HG03521 (cell line): ENCODE measurements at regions not wholly inside any gene's neighbourhood (a gene's known extent, or its start where the extent isn't known, plus 50 kb on each side); places are given as distances from the start of the nearest gene placed in this dataset.

Source experiments
- ATAC-seq: cut with Tn5 transposase; IDR thresholded peaks from one replicate; pipeline ENCODE4 v1.9.1; 2021; ENCODE audit warnings: mild to moderate bottlenecking, moderate library complexity; ENCODE audit not compliant: unreplicated experiment

DNA sequence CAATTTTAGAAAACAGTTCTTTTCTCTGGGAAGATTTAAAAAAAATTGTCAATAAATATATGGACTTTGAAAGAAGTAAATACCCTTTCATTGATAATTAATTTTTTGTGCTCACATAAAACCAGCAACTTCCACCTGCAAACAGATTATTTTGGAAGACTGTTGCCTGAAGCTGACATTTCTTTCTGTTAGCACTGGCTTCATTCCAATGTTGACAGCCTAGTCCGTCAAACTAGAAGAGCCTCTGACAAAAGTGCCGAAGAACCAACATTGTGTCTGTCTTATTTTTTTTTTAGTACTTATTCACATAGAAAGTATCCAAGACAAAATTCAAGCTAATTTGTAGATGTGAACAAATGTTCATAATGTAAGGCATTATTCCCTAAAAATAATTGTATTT lies 108.6 kb upstream of the TMEM161B start:
- no peak for ATAC-seq

DNA sequence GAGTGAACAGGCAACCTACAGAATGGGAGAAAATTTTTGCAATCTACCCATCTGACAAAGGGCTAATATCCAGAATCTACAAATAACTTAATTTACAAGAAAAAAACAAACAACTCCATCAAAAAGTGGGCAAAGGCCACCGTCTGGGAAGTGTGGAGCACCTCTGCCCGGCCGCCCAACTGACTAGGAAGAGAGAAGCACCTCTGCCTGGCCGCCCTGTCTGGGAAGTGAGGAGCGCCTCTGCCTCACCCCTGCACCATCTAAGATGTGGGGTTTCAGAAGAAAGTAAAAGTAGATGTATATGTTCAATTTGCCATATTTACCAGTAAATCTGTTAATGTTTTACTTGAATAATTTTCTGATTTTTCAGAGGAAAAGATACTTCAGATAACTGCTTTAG lies 108.1 kb upstream of the TMEM161B start:
- ATAC-seq, result no peak

DNA sequence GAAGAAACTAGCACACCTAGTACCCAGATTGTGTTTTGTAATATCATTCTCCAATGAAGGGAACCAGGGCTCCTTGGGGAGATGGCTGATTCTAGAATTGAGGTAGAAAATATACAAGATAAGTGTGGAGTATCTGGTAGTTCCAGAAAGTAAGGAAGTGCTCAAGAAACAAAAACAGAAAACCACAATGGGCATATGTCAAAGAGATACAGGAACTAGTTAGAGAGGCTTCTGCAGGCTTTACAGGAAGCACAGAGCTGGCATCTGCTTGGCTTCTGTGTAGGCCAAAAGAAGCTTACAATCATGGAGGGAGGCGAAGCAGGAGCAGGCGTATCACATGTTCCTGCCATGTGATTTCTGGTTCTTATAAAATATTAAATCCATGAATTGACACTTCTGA lies 105.7 kb upstream of the TMEM161B start:
- no peak for ATAC-seq

DNA sequence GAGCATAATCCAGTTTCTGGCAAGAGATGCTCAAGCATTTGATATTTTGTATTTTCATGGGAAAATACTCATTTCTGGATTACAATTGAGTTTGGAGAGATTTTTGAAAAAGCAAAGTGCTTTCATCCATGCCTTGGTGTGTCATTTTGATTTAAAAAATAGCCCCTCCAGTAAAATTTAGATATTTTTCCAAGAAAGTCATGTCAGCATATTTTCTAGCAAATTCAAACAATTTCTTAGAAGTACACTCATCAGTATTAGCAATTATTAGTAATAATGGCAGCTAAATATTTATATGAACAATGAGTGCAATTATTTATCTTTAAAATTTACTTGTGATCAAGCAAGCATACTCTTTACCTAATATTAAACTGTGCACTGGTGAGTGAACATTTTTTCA lies 102.2 kb upstream of the TMEM161B start:
- no peak for ATAC-seq

DNA sequence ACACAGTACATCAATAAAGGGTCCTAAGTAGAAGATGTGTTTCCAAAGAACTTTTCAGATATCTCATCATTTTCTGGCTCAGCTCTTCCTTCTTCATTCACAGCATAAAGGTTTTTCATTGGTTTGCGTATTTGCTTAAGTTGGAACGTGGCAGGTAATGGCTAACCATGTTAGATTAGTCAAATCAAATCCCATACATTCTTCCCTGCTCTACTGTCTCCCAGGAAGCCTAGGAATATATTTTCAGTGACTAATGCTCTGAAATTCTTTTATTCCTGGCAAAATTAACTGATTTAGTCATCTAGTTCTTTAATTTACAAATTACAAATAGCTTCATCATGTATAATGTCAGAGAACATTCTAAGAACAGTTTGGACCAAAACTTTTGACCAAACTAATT lies 99.6 kb upstream of the TMEM161B start:
- no peak for ATAC-seq

DNA sequence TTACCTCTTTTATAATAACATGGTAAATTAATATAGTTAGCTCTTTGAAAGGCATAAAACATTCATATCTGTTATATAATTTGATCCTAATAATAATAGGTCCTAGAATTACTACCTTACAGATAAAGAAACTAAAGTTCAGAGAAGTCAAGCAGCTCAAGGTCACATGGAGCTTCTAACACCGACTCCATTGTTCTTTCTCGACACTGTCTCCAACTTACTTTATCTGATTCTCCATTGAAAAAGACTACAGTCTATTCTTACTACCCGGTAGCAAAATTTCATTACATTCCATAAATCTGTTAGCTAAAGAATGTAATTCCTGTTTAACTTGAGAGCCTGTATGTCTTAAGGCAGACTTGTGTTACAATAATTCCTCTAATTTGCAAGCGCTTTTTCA lies 96.3 kb upstream of the TMEM161B start:
- no peak for ATAC-seq

DNA sequence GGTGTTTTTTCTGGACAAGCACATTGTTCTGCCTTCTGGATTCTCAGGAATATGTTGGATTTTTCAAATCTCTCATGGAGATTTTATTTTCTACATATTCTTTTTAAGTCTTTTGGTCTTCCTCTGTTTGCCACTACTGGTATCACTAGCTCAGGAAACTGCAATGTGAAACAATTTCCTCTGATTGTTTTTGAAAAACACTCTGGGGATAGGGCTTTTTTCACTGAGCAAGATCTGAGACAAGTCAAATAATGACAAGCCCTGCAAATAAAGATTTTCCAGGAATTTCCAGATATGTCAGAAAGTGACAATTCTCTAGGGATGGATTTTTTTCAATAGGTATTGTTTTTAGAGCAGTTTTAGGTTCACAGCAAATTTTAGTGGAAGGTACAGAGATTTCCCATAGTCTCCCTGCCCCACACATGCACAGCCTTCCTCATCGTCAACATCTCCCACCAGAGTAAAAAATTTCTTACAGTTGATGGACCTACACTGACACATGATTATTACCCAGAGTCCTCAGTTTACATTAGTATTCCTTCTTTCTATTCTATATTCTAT lies 86.9 kb upstream of the TMEM161B start:
- no peak for ATAC-seq

DNA sequence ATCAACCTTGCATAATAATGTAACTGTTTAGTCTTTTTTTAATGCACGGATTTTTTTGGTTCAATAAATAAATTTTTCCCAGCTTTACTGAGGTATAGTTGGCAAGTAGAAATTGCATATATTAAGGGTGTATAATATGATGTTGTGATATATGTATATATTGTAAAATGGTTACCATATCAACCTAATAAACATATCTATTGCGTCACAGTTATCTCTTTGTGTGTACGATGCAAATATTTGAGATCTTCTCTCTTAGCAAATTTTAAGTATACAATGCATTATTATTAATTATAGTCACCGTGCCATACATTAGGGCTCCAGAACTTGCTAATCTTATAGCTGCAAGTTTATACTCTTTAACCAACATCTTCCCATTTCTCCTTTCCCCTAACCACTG lies 57.2 kb upstream of the TMEM161B start:
- no peak for ATAC-seq

DNA sequence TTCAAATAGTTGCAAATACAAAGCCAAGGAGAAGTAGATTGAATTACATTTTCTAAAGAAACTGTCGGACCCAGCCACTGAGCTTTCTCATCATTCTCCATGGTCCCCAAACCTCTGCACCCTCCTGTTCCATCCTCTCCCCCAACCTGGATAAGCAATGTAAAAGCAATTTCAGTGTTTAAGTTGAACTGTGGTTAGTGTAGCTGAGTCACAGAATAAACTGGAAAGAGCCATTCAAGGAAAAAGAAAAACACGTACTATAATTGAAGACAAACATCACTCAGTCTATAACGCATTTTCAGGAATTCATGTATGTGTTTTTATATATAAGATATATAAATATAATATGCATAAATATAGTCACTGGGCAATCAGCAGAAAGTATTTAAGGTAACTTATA lies 54.1 kb upstream of the TMEM161B start:
- no peak for ATAC-seq
